ENCODE measurements at regions not wholly inside any gene's neighbourhood (a gene's known extent, or its start where the extent isn't known, plus 50 kb on each side); places are given as distances from the start of the nearest gene placed in this dataset.

- TF ChIP-seq CTCF (conservative IDR thresholded peaks at IDR 0.05 in 1 of 2, IDR thresholded peaks at IDR 0.05 in 1 of 2; ENCODE audit: extremely low read depth in 1 of 2, insufficient read depth in 1 of 2, low read depth in 1 of 2, low read length in 2 of 2) (no peak), EZH2 (IDR thresholded peaks at IDR 0.05; ENCODE audit: borderline replicate concordance, low read length) (no peak)
Measured at GRCh38 chr4:111537871-111538270, 607.4 kb upstream of the FAM241A start.

All from mammary epithelial cell (primary cell).